BLaER1 (cell line): ENCODE measurements at regions not wholly inside any gene's neighbourhood (a gene's known extent, or its start where the extent isn't known, plus 50 kb on each side); places are given as distances from the start of the nearest gene placed in this dataset.

Experiments
- H3K27ac ChIP-seq: shearing (Covaris generic); formaldehyde crosslinking; 2 replicates; pipeline ENCODE4 v1.8.1; 2022
- H3K27me3 ChIP-seq: shearing (Covaris generic); formaldehyde crosslinking; 2 replicates; pipeline ENCODE4 v1.8.1; 2022
- H3K36me3 ChIP-seq: shearing (Covaris generic); formaldehyde crosslinking; 2 replicates; pipeline ENCODE4 v1.8.1; 2022
- H3K4me1 ChIP-seq: shearing (Covaris generic); formaldehyde crosslinking; 2 replicates; pipeline ENCODE4 v1.8.1; 2022
- H3K4me2 ChIP-seq: shearing (Covaris generic); formaldehyde crosslinking; 2 replicates; pipeline ENCODE4 v1.8.1; 2022
- H3K4me3 ChIP-seq: shearing (Covaris generic); formaldehyde crosslinking; 2 replicates; pipeline ENCODE4 v1.8.1; 2022
- H3K9ac ChIP-seq: shearing (Covaris generic); formaldehyde crosslinking; 2 replicates; pipeline ENCODE4 v1.8.1; 2022
- H3K9me3 ChIP-seq: shearing (Covaris generic); formaldehyde crosslinking; 2 replicates; pipeline ENCODE4 v1.8.1; 2022
- H4K20me1 ChIP-seq: shearing (Covaris generic); formaldehyde crosslinking; 2 replicates; pipeline ENCODE4 v1.8.1; 2022
- Cebpa-rat ChIP-seq: shearing (Covaris generic); IDR thresholded peaks from 2 replicates; pipeline ENCODE4 v1.8.1; 2022

DNA sequence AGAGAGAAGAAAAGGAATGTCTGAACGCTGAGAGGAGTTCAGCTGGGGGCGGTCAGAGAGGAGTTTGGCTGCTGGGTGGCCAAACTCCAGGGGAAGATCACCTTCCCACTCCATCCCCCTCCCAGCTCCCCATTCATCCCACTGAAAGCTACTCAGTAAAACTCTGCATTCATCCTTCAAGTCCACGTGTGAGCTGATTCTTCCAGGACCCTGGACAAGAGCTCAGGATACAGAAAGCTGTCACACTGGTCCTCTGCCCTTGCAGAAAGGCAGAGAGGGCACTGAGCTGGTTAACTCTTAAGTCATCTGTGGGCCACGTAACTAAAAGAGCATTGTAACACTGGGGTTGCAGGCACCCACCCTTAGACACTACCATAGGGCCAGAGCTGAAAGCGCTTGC is 132.1 kb upstream of the ARL4C start:
- H3K27me3 ChIP-seq = no peaks in the 10 kb centered on the region
- no peak overlapping the region for H3K4me2 ChIP-seq
- H4K20me1 ChIP-seq = no peaks in the 10 kb centered on the region
- no peak overlapping the region for H3K4me3 ChIP-seq
- no peaks in the 10 kb centered on the region for H3K9me3 ChIP-seq
- H3K36me3 ChIP-seq = no peaks in the 10 kb centered on the region
- TF ChIP-seq Cebpa-rat = no peak
- H3K27ac ChIP-seq = no peak overlapping the region
- H3K9ac ChIP-seq = no peak overlapping the region
- no peaks in the 10 kb centered on the region for H3K4me1 ChIP-seq

- Histone ChIP-seq H3K36me3 (no peaks in the 10 kb centered on the region), H3K4me2 (no peak overlapping the region), H3K27ac (no peak overlapping the region), H3K9ac (no peak overlapping the region), H4K20me1 (no peaks in the 10 kb centered on the region), H3K4me1 (no peaks in the 10 kb centered on the region), H3K27me3 (no peaks in the 10 kb centered on the region), H3K9me3 (no peaks in the 10 kb centered on the region), H3K4me3 (no peak overlapping the region)
- no peak for TF ChIP-seq Cebpa-rat
Measured at GRCh38 chr2:234627308-234627707, 130.4 kb upstream of the ARL4C start.

GRCh38 chr2:234626566-234627130 is 129.8 kb upstream of the ARL4C start:
- Histone ChIP-seq H3K9me3 (no peaks in the 10 kb centered on the region), H3K4me1 (no peaks in the 10 kb centered on the region), H3K4me3 (no peak overlapping the region), H3K27me3 (no peaks in the 10 kb centered on the region), H3K36me3 (no peaks in the 10 kb centered on the region), H3K4me2 (no peak overlapping the region), H4K20me1 (no peaks in the 10 kb centered on the region), H3K9ac (no peak overlapping the region), H3K27ac (no peak overlapping the region)
- TF ChIP-seq Cebpa-rat = no peak

DNA sequence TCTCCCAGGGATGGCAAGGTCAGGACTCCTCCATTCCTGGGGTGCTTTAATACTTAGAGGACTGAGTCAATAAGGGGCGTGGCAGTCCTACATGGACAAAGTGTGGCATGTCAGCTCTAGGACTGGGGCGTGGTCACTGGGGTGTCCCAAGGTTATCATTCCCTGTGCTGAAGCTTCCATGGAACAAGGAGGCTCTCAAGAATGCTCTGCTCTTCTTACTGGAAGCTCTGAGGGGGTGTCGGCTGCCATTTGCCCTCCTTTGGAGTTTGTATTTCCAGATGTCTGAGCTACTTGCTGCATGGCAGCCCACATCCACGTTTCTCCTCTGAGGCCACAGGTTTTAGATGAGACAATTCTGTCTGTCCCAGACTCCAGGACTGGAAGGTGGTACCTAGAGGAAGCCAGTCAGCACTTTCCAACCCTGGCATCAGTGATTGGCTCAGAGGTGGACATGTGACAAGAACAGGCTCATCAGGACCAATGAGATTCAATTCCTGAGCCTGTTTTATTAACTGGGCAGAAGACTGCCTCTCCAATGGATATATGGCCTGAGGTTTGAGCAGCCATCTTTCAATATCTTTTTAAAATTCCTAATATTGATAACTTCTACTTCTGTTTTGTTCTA is 128.9 kb upstream of the ARL4C start:
- H4K20me1 ChIP-seq = no peaks in the 10 kb centered on the region
- no peaks in the 10 kb centered on the region for H3K4me1 ChIP-seq
- H3K27me3 ChIP-seq = no peaks in the 10 kb centered on the region

DNA sequence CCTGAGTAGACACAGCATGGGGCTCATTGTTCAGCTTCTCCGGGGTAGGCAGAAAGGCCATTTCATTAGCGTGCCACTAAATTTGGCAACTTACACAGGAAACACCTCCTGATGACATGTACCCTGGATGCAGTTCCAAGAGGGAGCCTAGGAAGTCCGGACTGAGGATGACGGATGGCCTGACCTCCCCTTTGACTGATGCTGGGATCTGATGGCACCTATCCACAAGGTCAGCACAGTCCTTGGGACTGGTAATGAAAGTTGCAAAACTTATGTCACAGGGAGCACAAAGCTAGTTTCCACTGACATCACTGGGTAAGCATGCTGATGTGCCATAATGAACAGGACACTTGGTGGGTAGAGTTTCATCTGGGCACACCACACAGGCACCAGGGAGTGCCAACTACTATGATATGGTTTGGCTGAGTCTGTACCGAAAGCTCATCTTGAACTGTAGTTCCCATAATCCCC is 126.7 kb upstream of the ARL4C start:
- TF ChIP-seq Cebpa-rat = no peak
- Histone ChIP-seq H3K4me2 (no peak overlapping the region), H4K20me1 (no peaks in the 10 kb centered on the region), H3K27me3 (no peaks in the 10 kb centered on the region), H3K4me1 (peaks cover 9% of the 10 kb centered on the region; the same call in 1 of the 2 replicates), H3K9me3 (no peaks in the 10 kb centered on the region), H3K9ac (no peak overlapping the region), H3K27ac (no peak overlapping the region), H3K36me3 (no peaks in the 10 kb centered on the region), H3K4me3 (no peak overlapping the region)

More for the DNA sequence above, 128.9 kb upstream of the ARL4C start:
- Histone ChIP-seq H3K36me3 (no peaks in the 10 kb centered on the region), H3K4me3 (no peak overlapping the region), H3K27ac (no peak overlapping the region), H3K9me3 (no peaks in the 10 kb centered on the region), H3K4me2 (no peak overlapping the region), H3K9ac (no peak overlapping the region)
- TF ChIP-seq Cebpa-rat = no peak

DNA sequence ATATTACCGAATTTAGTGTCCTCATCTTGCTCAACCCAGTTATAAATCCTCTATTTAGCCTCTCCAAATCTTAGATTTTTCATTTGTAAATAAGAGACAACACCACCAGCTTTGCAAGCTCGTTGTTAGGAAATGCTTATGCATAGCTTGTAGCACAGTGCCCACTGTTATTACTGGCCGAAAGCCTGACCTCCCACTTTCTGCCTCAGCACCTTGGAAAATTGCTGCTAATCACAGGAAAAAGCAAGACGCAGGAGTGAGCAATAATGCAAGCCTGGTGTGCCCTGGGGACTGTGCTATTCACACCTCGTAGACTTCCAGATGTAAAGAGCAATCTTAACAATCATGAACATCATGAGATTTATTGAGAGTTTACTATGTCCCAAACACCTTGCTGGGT is 124.2 kb upstream of the ARL4C start:
- Histone ChIP-seq H3K4me3 (no peak overlapping the region), H3K9ac (no peak overlapping the region), H3K27ac (no peak overlapping the region), H3K4me1 (peaks cover 9% of the 10 kb centered on the region; the same call in 1 of the 2 replicates), H3K4me2 (no peak overlapping the region), H3K36me3 (no peaks in the 10 kb centered on the region), H4K20me1 (no peaks in the 10 kb centered on the region), H3K9me3 (no peaks in the 10 kb centered on the region), H3K27me3 (no peaks in the 10 kb centered on the region)
- no peak for TF ChIP-seq Cebpa-rat

DNA sequence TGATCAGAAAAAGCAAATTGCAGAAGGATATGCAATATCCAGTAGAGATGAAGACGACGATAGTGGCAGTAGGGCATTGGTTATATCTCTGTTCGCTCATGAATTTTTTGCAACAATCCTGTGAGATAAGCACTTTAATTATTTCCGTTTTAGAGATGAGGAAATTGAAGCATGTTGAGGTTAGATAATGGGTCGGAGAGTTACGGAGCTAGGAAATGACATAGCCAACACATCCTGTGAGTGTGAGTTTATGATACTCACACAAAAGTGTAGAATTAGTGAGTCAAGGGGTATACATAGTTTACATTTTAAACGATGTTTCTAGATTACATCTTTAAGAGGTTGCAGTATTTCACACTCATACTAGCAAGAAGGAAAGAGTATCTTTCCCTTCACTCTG is 123.1 kb upstream of the ARL4C start:
- Histone ChIP-seq H3K9ac (no peak overlapping the region), H3K9me3 (no peaks in the 10 kb centered on the region), H3K4me1 (peaks cover 9% of the 10 kb centered on the region; the same call in 1 of the 2 replicates), H3K27me3 (no peaks in the 10 kb centered on the region), H4K20me1 (no peaks in the 10 kb centered on the region), H3K4me2 (peak overlapping the region; percentile 6; the same call in 1 of the 2 replicates), H3K36me3 (no peaks in the 10 kb centered on the region), H3K4me3 (no peak overlapping the region), H3K27ac (no peak overlapping the region)
- TF ChIP-seq Cebpa-rat = no peak

DNA sequence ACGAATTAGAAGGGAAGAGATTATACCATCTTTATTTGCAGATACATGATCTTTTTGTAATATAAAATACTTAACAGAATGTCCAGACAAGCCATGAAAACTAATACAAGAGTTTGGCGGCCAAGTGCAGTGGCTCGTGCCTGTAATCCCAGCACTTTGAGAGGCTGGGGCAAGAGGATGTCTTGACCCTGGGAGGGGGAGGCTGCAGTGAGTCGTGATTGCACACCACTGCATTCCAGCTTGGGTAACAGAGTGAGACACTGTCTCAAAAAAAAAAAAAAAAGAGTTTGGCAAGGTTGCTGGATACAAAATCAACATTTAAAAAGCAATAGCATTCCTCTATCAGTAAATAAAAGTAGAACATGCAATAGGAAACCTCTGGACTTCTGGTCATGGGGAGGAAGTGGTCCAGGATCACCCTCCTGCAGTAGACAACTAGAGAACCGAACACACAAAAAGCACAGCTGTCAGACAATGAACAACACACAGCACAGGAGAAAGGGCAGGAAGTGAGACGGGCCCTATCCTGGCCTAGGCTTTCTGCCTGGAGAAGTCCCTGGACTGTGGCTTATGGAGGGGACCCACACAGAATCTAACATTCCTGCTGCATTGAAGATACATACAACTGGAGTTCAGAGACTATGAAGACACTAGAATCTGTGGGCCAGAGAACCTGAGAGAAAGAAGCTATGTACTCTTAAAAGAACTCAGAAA is 118.9 kb upstream of the ARL4C start:
- H3K27me3 ChIP-seq = no peaks in the 10 kb centered on the region
- no peak overlapping the region for H3K4me2 ChIP-seq
- peaks cover 7% of the 10 kb centered on the region for H3K9me3 ChIP-seq
- H3K4me3 ChIP-seq = no peak overlapping the region
- peaks cover 9% of the 10 kb centered on the region; the same call in 1 of the 2 replicates for H3K4me1 ChIP-seq
- H3K9ac ChIP-seq = no peak overlapping the region
- H4K20me1 ChIP-seq = no peaks in the 10 kb centered on the region
- no peaks in the 10 kb centered on the region for H3K36me3 ChIP-seq
- H3K27ac ChIP-seq = no peak overlapping the region
- no peak for TF ChIP-seq Cebpa-rat

DNA sequence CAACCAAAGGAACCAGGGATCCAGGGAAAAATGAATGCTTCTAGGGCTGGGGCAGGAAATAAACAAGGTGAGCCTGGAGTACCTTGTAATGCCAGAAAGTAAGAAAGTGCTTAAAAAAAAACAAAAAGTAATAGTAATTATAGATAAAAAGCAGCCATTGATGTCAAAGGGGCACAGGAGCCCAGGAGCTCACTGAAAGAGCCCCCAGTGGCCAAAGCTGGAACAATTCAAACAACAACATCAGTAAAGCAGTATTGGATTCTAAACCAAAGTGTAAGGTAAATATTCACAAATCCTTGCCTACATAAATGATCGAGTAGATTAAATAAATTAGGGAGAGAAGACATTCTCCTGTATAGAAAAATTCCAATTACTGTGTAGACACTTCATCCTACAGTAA is 114.3 kb upstream of the ARL4C start:
- H3K36me3 ChIP-seq = no peaks in the 10 kb centered on the region
- TF ChIP-seq Cebpa-rat = no peak
- no peak overlapping the region for H3K27ac ChIP-seq
- H3K4me3 ChIP-seq = no peak overlapping the region
- no peaks in the 10 kb centered on the region for H4K20me1 ChIP-seq
- no peaks in the 10 kb centered on the region for H3K27me3 ChIP-seq
- H3K4me2 ChIP-seq = no peak overlapping the region
- H3K9me3 ChIP-seq = peaks cover 7% of the 10 kb centered on the region
- H3K9ac ChIP-seq = no peak overlapping the region
- H3K4me1 ChIP-seq = peaks cover 4% of the 10 kb centered on the region

DNA sequence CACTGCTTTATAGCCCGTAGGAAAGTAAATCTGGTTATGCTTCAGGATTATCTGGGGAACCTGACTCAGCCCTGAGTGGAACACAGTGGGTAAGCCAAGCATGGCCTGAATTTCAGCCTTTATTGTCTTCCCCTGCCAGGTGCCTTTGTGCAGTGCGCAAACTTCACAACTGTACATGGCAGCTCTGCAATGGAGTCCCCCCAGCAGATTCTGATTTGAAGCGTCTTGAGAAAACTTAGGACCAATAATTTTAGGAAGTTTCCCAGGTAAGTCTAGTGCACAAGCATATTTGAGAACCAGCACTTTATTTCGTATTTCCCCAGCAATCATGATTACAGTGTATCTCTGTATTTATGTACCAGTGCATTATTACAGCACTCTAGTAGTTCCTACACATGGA is 112.1 kb upstream of the ARL4C start:
- Histone ChIP-seq H3K27ac (no peak overlapping the region), H3K9ac (no peak overlapping the region), H3K4me2 (no peak overlapping the region), H3K4me3 (no peak overlapping the region), H3K36me3 (no peaks in the 10 kb centered on the region), H3K27me3 (no peaks in the 10 kb centered on the region), H4K20me1 (no peaks in the 10 kb centered on the region), H3K4me1 (peaks cover 7% of the 10 kb centered on the region), H3K9me3 (peaks cover 7% of the 10 kb centered on the region)
- TF ChIP-seq Cebpa-rat = no peak
